ENCODE measurements at regions not wholly inside any gene's neighbourhood (a gene's known extent, or its start where the extent isn't known, plus 50 kb on each side); places are given as distances from the start of the nearest gene placed in this dataset.
"Not testable (repeated sequence)": the region's sequence is repeated elsewhere in the genome, so short reads cannot be mapped to it uniquely, and the experiment has no call there.

GRCh38 chr1:174097426-174097825, 61.9 kb upstream of the RABGAP1L start (continued):
- TF ChIP-seq CREB1 (CRISPR knock-in tag; IDR thresholded peaks at IDR 0.05; ENCODE audit: low read depth) (no peak), ZNF331 (CRISPR knock-in tag; IDR thresholded peaks at IDR 0.05; ENCODE audit: low read depth) (no peak)

DNA sequence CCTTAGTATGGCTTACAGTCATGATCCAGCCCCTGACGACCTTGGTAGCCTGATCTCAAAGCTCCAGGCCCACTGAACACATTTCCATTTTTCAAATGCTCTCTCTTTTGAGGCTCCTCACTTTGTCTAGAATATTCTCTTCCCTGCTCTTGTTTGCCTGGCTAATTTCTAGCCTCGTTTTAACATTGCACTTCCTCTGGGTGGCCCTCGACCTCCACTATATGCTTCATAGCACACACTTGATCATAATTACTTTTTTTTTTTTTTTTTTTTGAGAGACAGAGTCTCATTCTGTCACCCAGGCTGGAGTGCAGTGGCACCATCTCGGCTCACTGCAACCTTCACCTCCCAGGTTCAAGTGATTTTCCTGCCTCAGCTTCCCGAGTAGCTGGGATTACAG, 65.5 kb upstream of the RABGAP1L start:
- H3K36me3 ChIP-seq (ENCODE audit: insufficient read depth); H4K20me1 ChIP-seq (replicated peaks; ENCODE audit: insufficient read depth); H3K9me3 Mint-ChIP-seq; H3K4me3 Mint-ChIP-seq; H3K4me2 ChIP-seq; H3K27ac Mint-ChIP-seq; H3K4me1 ChIP-seq (ENCODE audit: insufficient read depth); DNase-seq (ENCODE audit: low spot score); H3K79me2 ChIP-seq (replicated peaks; ENCODE audit: insufficient read depth); H3K36me3 Mint-ChIP-seq (ENCODE audit: low read depth); H3K27me3 Mint-ChIP-seq (ENCODE audit: insufficient read depth, low read depth, poor library complexity); H3K27me3 ChIP-seq (ENCODE audit: insufficient read depth); H3K27ac ChIP-seq (ENCODE audit: low read depth); H3F3A ChIP-seq (replicated peaks; ENCODE audit: low read depth); H3K9me2 ChIP-seq (ENCODE audit: insufficient read depth); H3K4me1 Mint-ChIP-seq; H3K4me3 ChIP-seq; ATAC-seq: not testable (repeated sequence)
- peak overlapping the region; percentile 74; the same call in 1 of the 2 replicates for H2AFZ ChIP-seq
- peak; percentile 20 to 43; a peak in 3 of 4 replicates for TF ChIP-seq CTCF (conservative IDR thresholded peaks at IDR 0.05; ENCODE audit: low read depth in 2 of 2)

- ATAC-seq = no peak
- H3K4me3 Mint-ChIP-seq = no peak overlapping the region
- H3K4me1 Mint-ChIP-seq = no peaks in the 10 kb centered on the region
- TF ChIP-seq, protein P1, sequence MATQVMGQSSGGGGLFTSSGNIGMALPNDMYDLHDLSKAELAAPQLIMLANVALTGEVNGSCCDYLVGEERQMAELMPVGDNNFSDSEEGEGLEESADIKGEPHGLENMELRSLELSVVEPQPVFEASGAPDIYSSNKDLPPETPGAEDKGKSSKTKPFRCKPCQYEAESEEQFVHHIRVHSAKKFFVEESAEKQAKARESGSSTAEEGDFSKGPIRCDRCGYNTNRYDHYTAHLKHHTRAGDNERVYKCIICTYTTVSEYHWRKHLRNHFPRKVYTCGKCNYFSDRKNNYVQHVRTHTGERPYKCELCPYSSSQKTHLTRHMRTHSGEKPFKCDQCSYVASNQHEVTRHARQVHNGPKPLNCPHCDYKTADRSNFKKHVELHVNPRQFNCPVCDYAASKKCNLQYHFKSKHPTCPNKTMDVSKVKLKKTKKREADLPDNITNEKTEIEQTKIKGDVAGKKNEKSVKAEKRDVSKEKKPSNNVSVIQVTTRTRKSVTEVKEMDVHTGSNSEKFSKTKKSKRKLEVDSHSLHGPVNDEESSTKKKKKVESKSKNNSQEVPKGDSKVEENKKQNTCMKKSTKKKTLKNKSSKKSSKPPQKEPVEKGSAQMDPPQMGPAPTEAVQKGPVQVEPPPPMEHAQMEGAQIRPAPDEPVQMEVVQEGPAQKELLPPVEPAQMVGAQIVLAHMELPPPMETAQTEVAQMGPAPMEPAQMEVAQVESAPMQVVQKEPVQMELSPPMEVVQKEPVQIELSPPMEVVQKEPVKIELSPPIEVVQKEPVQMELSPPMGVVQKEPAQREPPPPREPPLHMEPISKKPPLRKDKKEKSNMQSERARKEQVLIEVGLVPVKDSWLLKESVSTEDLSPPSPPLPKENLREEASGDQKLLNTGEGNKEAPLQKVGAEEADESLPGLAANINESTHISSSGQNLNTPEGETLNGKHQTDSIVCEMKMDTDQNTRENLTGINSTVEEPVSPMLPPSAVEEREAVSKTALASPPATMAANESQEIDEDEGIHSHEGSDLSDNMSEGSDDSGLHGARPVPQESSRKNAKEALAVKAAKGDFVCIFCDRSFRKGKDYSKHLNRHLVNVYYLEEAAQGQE (IDR thresholded peaks at IDR 0.05; ENCODE audit: unreplicated experiment) = no peak
- no peak for TF ChIP-seq CTCF (conservative IDR thresholded peaks at IDR 0.05; ENCODE audit: low read depth in 2 of 2)
- no peak for TF ChIP-seq ZNF114 (CRISPR knock-in tag; IDR thresholded peaks at IDR 0.05)
- no peak for TF ChIP-seq ZNF331 (CRISPR knock-in tag; IDR thresholded peaks at IDR 0.05; ENCODE audit: low read depth)
- TF ChIP-seq EZH2phosphoT487 (IDR thresholded peaks at IDR 0.05; ENCODE audit: unreplicated experiment) = no peak
- no peak for TF ChIP-seq POLR2AphosphoS5 (IDR thresholded peaks at IDR 0.05; ENCODE audit: low read depth)
- TF ChIP-seq, protein P2, sequence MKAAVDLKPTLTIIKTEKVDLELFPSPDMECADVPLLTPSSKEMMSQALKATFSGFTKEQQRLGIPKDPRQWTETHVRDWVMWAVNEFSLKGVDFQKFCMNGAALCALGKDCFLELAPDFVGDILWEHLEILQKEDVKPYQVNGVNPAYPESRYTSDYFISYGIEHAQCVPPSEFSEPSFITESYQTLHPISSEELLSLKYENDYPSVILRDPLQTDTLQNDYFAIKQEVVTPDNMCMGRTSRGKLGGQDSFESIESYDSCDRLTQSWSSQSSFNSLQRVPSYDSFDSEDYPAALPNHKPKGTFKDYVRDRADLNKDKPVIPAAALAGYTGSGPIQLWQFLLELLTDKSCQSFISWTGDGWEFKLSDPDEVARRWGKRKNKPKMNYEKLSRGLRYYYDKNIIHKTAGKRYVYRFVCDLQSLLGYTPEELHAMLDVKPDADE (IDR thresholded peaks at IDR 0.05) = no peak
- TF ChIP-seq JUNB (IDR thresholded peaks at IDR 0.05; ENCODE audit: unreplicated experiment) = no peak
- TF ChIP-seq STAT1 (IDR thresholded peaks at IDR 0.05; ENCODE audit: unreplicated experiment) = no peak
- no peak for TF ChIP-seq EZH2 (IDR thresholded peaks at IDR 0.05; ENCODE audit: low read depth, unreplicated experiment)
- no peak for TF ChIP-seq NANOG (IDR thresholded peaks at IDR 0.05; ENCODE audit: borderline replicate concordance)
- TF ChIP-seq CREB1 (CRISPR knock-in tag; IDR thresholded peaks at IDR 0.05; ENCODE audit: low read depth) = no peak
Measured at GRCh38 chr1:174090471-174090870, 68.3 kb upstream of the RC3H1 start.

More at GRCh38 chr1:174090471-174090870, 68.3 kb upstream of the RC3H1 start:
- Histone ChIP-seq H3K4me2 (no peak overlapping the region), H3K4me1 (ENCODE audit: insufficient read depth) (no peaks in the 10 kb centered on the region), H3K9me2 (ENCODE audit: insufficient read depth) (no peaks in the 10 kb centered on the region), H2AFZ (no peak overlapping the region), H3K79me2 (replicated peaks; ENCODE audit: insufficient read depth) (no peaks in the 10 kb centered on the region), H3K27ac (ENCODE audit: low read depth) (no peak overlapping the region), H3F3A (replicated peaks; ENCODE audit: low read depth) (no peaks in the 10 kb centered on the region), H4K20me1 (replicated peaks; ENCODE audit: insufficient read depth) (no peaks in the 10 kb centered on the region), H3K27me3 (ENCODE audit: insufficient read depth) (no peaks in the 10 kb centered on the region), H3K4me3 (no peak overlapping the region), H3K36me3 (ENCODE audit: insufficient read depth) (no peaks in the 10 kb centered on the region)
- Mint-ChIP-seq H3K27ac (no peak overlapping the region), H3K36me3 (ENCODE audit: low read depth) (0 out of 3 replicates have a peak, but pooled peaks cover 4% of the 10 kb centered on the region), H3K9me3 (peaks cover 6% of the 10 kb centered on the region; the same call in 2 of the 3 replicates), H3K27me3 (ENCODE audit: insufficient read depth, low read depth, poor library complexity) (no peaks in the 10 kb centered on the region)
- no peak for DNase-seq (ENCODE audit: low spot score)

Measured in GM23338 (cell line).